ENCODE measurements at regions not wholly inside any gene's neighbourhood (a gene's known extent, or its start where the extent isn't known, plus 50 kb on each side); places are given as distances from the start of the nearest gene placed in this dataset.

GRCh38 chr13:47139519-47139918, 242.7 kb upstream of the HTR2A start:
- Histone ChIP-seq H3K4me1 (ENCODE audit: control insufficient read depth, insufficient read depth, low read length) (no peaks in the 10 kb centered on the region), H3K36me3 (ENCODE audit: control insufficient read depth, insufficient read depth, low read length, severe bottlenecking) (no peaks in the 10 kb centered on the region), H3K4me3 (ENCODE audit: low read length) (no peak overlapping the region), H3K27me3 (replicated peaks; ENCODE audit: control insufficient read depth, insufficient read depth, low read length) (no peaks in the 10 kb centered on the region), H3K9ac (ENCODE audit: low read length) (no peak overlapping the region), H3K9me3 (ENCODE audit: control insufficient read depth, low read length) (no peaks in the 10 kb centered on the region)
- no peak for DNase-seq (ENCODE audit: low read depth)

- Histone ChIP-seq H3K27me3 (replicated peaks; ENCODE audit: control insufficient read depth, insufficient read depth, low read length) (no peaks in the 10 kb centered on the region), H3K9me3 (ENCODE audit: control insufficient read depth, low read length) (no peaks in the 10 kb centered on the region), H3K4me1 (ENCODE audit: control insufficient read depth, insufficient read depth, low read length) (peaks cover 5% of the 10 kb centered on the region), H3K4me3 (ENCODE audit: low read length) (no peak overlapping the region), H3K36me3 (ENCODE audit: control insufficient read depth, insufficient read depth, low read length, severe bottlenecking) (no peaks in the 10 kb centered on the region), H3K9ac (ENCODE audit: low read length) (no peak overlapping the region)
- DNase-seq (ENCODE audit: low read depth), result no peak
These were observed 239.7 kb upstream of the HTR2A start for GRCh38 chr13:47136504-47136941.

DNA sequence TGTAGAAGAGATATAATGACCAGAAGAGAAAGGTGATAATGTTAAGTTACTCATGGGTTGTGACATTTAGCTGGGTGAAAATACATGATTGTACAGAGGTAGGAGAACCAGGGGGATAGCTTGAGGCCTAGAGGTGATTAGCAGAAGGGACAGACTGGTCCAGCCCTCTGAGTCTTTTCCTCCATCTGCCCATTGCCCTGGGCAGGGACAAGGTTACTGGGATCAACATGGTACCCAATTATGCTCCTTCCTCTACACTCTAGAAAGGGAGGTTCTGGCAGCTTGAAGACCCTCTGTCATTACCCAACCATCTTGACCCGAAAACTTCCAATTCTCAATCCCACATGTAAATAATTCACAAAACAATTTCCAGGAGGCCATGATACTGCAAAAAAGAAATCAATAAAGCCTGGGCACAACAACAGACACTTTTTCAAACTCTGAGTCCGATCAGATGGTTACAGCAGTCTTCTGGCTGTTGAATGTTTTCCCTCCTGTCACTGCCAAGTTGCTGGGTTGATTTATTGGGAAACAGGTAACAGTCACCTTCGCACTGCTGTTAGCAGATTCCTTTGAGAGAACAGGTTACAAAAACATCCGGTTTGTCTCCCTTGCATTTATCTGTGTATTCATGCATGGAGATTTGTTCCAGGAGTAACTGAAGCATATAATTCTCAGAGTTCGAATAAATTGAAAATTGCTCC, 239.1 kb upstream of the HTR2A start:
- H3K27me3 ChIP-seq (replicated peaks; ENCODE audit: control insufficient read depth, insufficient read depth, low read length), result no peaks in the 10 kb centered on the region
- DNase-seq (ENCODE audit: low read depth), result no peak
- H3K9me3 ChIP-seq (ENCODE audit: control insufficient read depth, low read length), result no peaks in the 10 kb centered on the region
- H3K4me1 ChIP-seq (ENCODE audit: control insufficient read depth, insufficient read depth, low read length), result peaks cover 5% of the 10 kb centered on the region
- H3K4me3 ChIP-seq (ENCODE audit: low read length), result no peak overlapping the region
- H3K9ac ChIP-seq (ENCODE audit: low read length), result no peak overlapping the region
- no peaks in the 10 kb centered on the region for H3K36me3 ChIP-seq (ENCODE audit: control insufficient read depth, insufficient read depth, low read length, severe bottlenecking)

GRCh38 chr13:47134939-47135489, 238.2 kb upstream of the HTR2A start:
- Histone ChIP-seq H3K4me3 (ENCODE audit: low read length) (no peak overlapping the region), H3K9me3 (ENCODE audit: control insufficient read depth, low read length) (no peaks in the 10 kb centered on the region), H3K36me3 (ENCODE audit: control insufficient read depth, insufficient read depth, low read length, severe bottlenecking) (no peaks in the 10 kb centered on the region), H3K4me1 (ENCODE audit: control insufficient read depth, insufficient read depth, low read length) (peaks cover 5% of the 10 kb centered on the region), H3K9ac (ENCODE audit: low read length) (no peak overlapping the region), H3K27me3 (replicated peaks; ENCODE audit: control insufficient read depth, insufficient read depth, low read length) (no peaks in the 10 kb centered on the region)
- no peak for DNase-seq (ENCODE audit: low read depth)

GRCh38 chr13:47133011-47133445, 236.2 kb upstream of the HTR2A start:
- Histone ChIP-seq H3K9me3 (ENCODE audit: control insufficient read depth, low read length) (no peaks in the 10 kb centered on the region), H3K4me1 (ENCODE audit: control insufficient read depth, insufficient read depth, low read length) (peaks cover 5% of the 10 kb centered on the region), H3K9ac (ENCODE audit: low read length) (no peak overlapping the region), H3K4me3 (ENCODE audit: low read length) (no peak overlapping the region), H3K36me3 (ENCODE audit: control insufficient read depth, insufficient read depth, low read length, severe bottlenecking) (no peaks in the 10 kb centered on the region), H3K27me3 (replicated peaks; ENCODE audit: control insufficient read depth, insufficient read depth, low read length) (no peaks in the 10 kb centered on the region)
- peak; percentile 25 for DNase-seq (ENCODE audit: low read depth)

DNA sequence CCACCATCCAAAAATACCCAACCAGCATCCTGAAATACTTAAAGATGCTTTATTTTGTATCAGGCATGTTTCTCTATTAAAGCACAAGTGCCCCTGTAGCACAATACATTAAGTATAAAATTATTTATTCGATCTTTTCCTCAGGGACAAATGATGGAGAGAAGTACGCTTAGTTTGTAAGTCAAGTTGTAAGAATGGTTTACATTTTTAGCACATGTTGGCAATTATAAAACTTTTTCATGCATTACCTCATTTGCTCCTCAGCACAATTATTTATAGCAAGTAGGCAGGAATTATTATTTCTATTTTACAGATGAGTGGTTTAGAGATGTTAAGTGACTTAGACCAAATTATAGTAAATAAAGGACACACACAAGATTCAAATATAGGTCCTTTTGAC, 232.6 kb upstream of the HTR2A start:
- DNase-seq (ENCODE audit: low read depth), result no peak
- Histone ChIP-seq H3K27me3 (replicated peaks; ENCODE audit: control insufficient read depth, insufficient read depth, low read length) (no peaks in the 10 kb centered on the region), H3K9ac (ENCODE audit: low read length) (no peak overlapping the region), H3K36me3 (ENCODE audit: control insufficient read depth, insufficient read depth, low read length, severe bottlenecking) (no peaks in the 10 kb centered on the region), H3K4me1 (ENCODE audit: control insufficient read depth, insufficient read depth, low read length) (peaks cover 9% of the 10 kb centered on the region), H3K4me3 (ENCODE audit: low read length) (no peak overlapping the region), H3K9me3 (ENCODE audit: control insufficient read depth, low read length) (no peaks in the 10 kb centered on the region)

DNA sequence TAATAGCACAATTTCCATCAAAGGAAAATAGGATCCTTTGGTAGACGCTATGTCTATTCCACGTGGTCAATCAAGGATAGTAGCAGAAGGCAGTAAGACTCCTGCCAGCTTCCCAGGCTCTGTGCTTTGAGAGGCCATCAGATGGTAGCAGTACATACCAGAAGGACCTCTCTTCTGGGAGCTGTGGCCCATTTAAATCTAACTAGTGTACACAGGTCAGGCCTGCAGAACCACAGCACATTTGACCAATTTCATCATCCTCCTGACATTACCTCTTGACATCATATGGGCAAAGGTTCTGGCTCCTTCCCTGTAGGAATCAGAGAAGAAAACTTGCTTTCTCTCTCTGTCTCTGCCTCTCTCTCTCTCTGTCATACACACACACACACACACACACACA, 229.6 kb upstream of the HTR2A start:
- Histone ChIP-seq H3K9me3 (ENCODE audit: control insufficient read depth, low read length) (no peaks in the 10 kb centered on the region), H3K4me3 (ENCODE audit: low read length) (no peak overlapping the region), H3K4me1 (ENCODE audit: control insufficient read depth, insufficient read depth, low read length) (peaks cover 4% of the 10 kb centered on the region), H3K36me3 (ENCODE audit: control insufficient read depth, insufficient read depth, low read length, severe bottlenecking) (no peaks in the 10 kb centered on the region), H3K9ac (ENCODE audit: low read length) (no peak overlapping the region), H3K27me3 (replicated peaks; ENCODE audit: control insufficient read depth, insufficient read depth, low read length) (no peaks in the 10 kb centered on the region)
- DNase-seq (ENCODE audit: low read depth), result no peak

GRCh38 chr13:47121092-47121763, 224.4 kb upstream of the HTR2A start:
- Histone ChIP-seq H3K36me3 (ENCODE audit: control insufficient read depth, insufficient read depth, low read length, severe bottlenecking) (no peaks in the 10 kb centered on the region), H3K27me3 (replicated peaks; ENCODE audit: control insufficient read depth, insufficient read depth, low read length) (no peaks in the 10 kb centered on the region), H3K9ac (ENCODE audit: low read length) (no peak overlapping the region), H3K4me3 (ENCODE audit: low read length) (no peak overlapping the region), H3K4me1 (ENCODE audit: control insufficient read depth, insufficient read depth, low read length) (peaks cover 9% of the 10 kb centered on the region), H3K9me3 (ENCODE audit: control insufficient read depth, low read length) (no peaks in the 10 kb centered on the region)
- DNase-seq (ENCODE audit: low read depth), result no peak

DNA sequence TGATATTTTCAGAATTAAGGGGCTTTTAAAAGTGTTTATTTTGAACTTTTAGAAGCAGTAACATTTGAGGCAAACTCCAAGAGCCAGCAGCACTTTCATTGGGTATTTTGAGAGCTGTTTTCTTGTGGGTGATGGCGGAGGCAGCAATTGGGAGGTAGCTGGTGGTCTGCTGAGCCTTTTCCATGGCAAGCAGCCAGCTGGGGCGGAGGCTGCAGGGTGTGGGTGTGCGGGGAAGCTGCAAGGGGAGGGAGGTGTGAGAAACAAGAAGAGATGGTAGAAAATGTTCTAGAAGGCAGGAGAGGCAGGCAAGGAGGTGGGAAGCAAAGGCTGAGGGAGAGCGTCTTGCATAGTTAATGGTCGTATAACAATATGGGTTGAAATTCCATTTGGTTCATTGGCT, 223.4 kb upstream of the HTR2A start:
- DNase-seq (ENCODE audit: low read depth), result no peak
- Histone ChIP-seq H3K36me3 (ENCODE audit: control insufficient read depth, insufficient read depth, low read length, severe bottlenecking) (no peaks in the 10 kb centered on the region), H3K27me3 (replicated peaks; ENCODE audit: control insufficient read depth, insufficient read depth, low read length) (no peaks in the 10 kb centered on the region), H3K9me3 (ENCODE audit: control insufficient read depth, low read length) (no peaks in the 10 kb centered on the region), H3K4me1 (ENCODE audit: control insufficient read depth, insufficient read depth, low read length) (peaks cover 9% of the 10 kb centered on the region), H3K9ac (ENCODE audit: low read length) (no peak overlapping the region), H3K4me3 (ENCODE audit: low read length) (no peak overlapping the region)

DNA sequence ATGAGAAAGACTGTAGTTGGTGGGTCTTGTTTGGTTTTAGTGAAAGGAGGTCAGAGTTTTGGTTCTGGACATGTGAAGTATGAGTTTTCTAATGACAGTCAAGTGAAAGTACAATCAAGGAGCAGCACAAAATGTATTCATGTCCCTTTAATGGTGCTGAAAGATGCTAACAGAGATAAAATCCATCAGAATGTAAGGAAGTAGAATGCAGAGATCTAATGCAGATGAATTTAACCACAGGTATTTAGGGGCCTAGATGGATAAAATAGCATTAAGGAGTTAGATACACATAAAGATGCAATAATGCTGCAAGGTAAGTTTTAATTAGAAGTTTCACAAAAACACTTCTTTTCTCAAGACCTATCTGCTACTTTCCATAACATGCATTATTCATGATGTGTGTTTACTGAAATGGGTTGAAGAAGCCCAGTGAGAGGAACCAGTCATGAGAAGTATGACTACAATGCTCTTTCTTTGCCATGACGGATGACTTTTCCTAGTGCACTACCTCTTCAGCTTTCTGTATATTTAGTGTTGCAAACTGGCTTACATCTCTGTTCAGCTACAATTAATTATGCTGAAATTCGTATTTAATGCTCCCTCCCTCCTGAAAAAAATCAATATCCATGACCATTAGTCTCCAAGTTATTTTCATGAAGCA, 222.9 kb upstream of the HTR2A start:
- Histone ChIP-seq H3K9ac (ENCODE audit: low read length) (no peak overlapping the region), H3K27me3 (replicated peaks; ENCODE audit: control insufficient read depth, insufficient read depth, low read length) (no peaks in the 10 kb centered on the region), H3K9me3 (ENCODE audit: control insufficient read depth, low read length) (no peaks in the 10 kb centered on the region), H3K4me3 (ENCODE audit: low read length) (no peak overlapping the region), H3K36me3 (ENCODE audit: control insufficient read depth, insufficient read depth, low read length, severe bottlenecking) (no peaks in the 10 kb centered on the region), H3K4me1 (ENCODE audit: control insufficient read depth, insufficient read depth, low read length) (peaks cover 9% of the 10 kb centered on the region)
- no peak for DNase-seq (ENCODE audit: low read depth)

DNA sequence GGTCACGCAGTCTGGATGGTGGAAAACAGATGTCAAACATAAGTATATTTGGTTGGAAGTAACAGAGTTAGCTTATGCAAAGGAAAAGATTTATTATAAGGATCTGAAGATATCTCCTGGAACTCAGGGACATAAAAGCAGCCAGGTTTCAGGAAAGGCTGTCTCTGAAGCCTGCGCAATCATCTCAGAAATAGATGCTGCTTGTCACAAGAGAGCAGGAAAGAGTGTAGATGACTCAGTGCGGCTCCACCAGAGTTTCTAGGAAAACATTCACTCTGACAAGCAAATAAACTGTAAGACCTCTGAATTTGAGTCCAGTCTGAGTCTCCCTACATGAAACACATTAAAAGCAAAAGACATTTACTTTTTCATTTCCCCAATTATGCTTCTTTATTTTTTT, 220.4 kb upstream of the HTR2A start:
- Histone ChIP-seq H3K4me3 (ENCODE audit: low read length) (no peak overlapping the region), H3K9me3 (ENCODE audit: control insufficient read depth, low read length) (no peaks in the 10 kb centered on the region), H3K36me3 (ENCODE audit: control insufficient read depth, insufficient read depth, low read length, severe bottlenecking) (no peaks in the 10 kb centered on the region), H3K9ac (ENCODE audit: low read length) (no peak overlapping the region), H3K27me3 (replicated peaks; ENCODE audit: control insufficient read depth, insufficient read depth, low read length) (no peaks in the 10 kb centered on the region), H3K4me1 (ENCODE audit: control insufficient read depth, insufficient read depth, low read length) (peaks cover 13% of the 10 kb centered on the region)
- DNase-seq (ENCODE audit: low read depth), result peak; percentile 62
